ENCODE measurements at regions not wholly inside any gene's neighbourhood (a gene's known extent, or its start where the extent isn't known, plus 50 kb on each side); places are given as distances from the start of the nearest gene placed in this dataset.
"Not testable (repeated sequence)": the region's sequence is repeated elsewhere in the genome, so short reads cannot be mapped to it uniquely, and the experiment has no call there.

- Mint-ChIP-seq H3K4me3 (no peak overlapping the region), H3K36me3 (no peaks in the 10 kb centered on the region), H3K9me3 (ENCODE audit: low read depth) (no peaks in the 10 kb centered on the region), H3K4me1 (peaks cover 7% of the 10 kb centered on the region), H3K27ac (no peak overlapping the region), H3K27me3 (no peaks in the 10 kb centered on the region)
- ATAC-seq, result no peak
- DNase-seq, result no peak
- CTCF ChIA-PET, result no interaction called here
These were observed 482.7 kb upstream of the JARID2 start for GRCh38 chr6:14763139-14763538.

- DNase-seq, result no peak
- CTCF ChIA-PET, result no interaction called here
These were observed 482.3 kb upstream of the JARID2 start for GRCh38 chr6:14763616-14764015.

GRCh38 chr6:14765106-14765505, 480.8 kb upstream of the JARID2 start:
- Mint-ChIP-seq H3K27me3 (no peaks in the 10 kb centered on the region), H3K27ac (no peak overlapping the region), H3K9me3 (ENCODE audit: low read depth) (no peaks in the 10 kb centered on the region), H3K4me1 (peaks cover 4% of the 10 kb centered on the region), H3K4me3 (no peak overlapping the region), H3K36me3 (no peaks in the 10 kb centered on the region)
- DNase-seq (no peak), ATAC-seq (no peak)
- CTCF ChIA-PET, result no interaction called here

More at GRCh38 chr6:14763616-14764015, 482.3 kb upstream of the JARID2 start:
- H3K4me3 Mint-ChIP-seq, result no peak overlapping the region
- no peak overlapping the region for H3K27ac Mint-ChIP-seq
- peaks cover 4% of the 10 kb centered on the region for H3K4me1 Mint-ChIP-seq
- ATAC-seq, result no peak
- H3K27me3 Mint-ChIP-seq, result no peaks in the 10 kb centered on the region
- H3K9me3 Mint-ChIP-seq (ENCODE audit: low read depth), result no peaks in the 10 kb centered on the region
- H3K36me3 Mint-ChIP-seq, result no peaks in the 10 kb centered on the region

- Mint-ChIP-seq H3K27me3 (no peaks in the 10 kb centered on the region), H3K9me3 (ENCODE audit: low read depth) (no peaks in the 10 kb centered on the region), H3K4me3 (no peak overlapping the region), H3K27ac (no peak overlapping the region), H3K36me3 (no peaks in the 10 kb centered on the region), H3K4me1 (peaks cover 4% of the 10 kb centered on the region)
- ATAC-seq (no peak), DNase-seq (no peak)
- CTCF ChIA-PET, result no interaction called here
These were observed 480.0 kb upstream of the JARID2 start for GRCh38 chr6:14765721-14766390.

- CTCF ChIA-PET, result no interaction called here
- no peak overlapping the region for H3K27ac Mint-ChIP-seq
- H3K9me3 Mint-ChIP-seq (ENCODE audit: low read depth), result no peaks in the 10 kb centered on the region
- H3K4me3 Mint-ChIP-seq, result no peak overlapping the region
- peaks cover 4% of the 10 kb centered on the region for H3K4me1 Mint-ChIP-seq
- no peak for DNase-seq
- no peak for ATAC-seq
- no peaks in the 10 kb centered on the region for H3K36me3 Mint-ChIP-seq
- H3K27me3 Mint-ChIP-seq, result no peaks in the 10 kb centered on the region
These were observed 479.4 kb upstream of the JARID2 start for GRCh38 chr6:14766391-14766994.

- Mint-ChIP-seq H3K4me1 (peaks cover 4% of the 10 kb centered on the region), H3K36me3 (no peaks in the 10 kb centered on the region), H3K9me3 (ENCODE audit: low read depth) (no peaks in the 10 kb centered on the region), H3K27ac (no peak overlapping the region), H3K4me3 (no peak overlapping the region), H3K27me3 (peaks cover 3% of the 10 kb centered on the region)
- CTCF ChIA-PET, result no interaction called here
- DNase-seq (no peak), ATAC-seq (no peak)
These were observed 478.6 kb upstream of the JARID2 start for GRCh38 chr6:14767226-14767625.

GRCh38 chr6:14770040-14770439, 475.8 kb upstream of the JARID2 start:
- DNase-seq, result no peak
- Mint-ChIP-seq H3K36me3 (no peaks in the 10 kb centered on the region), H3K27ac (no peak overlapping the region), H3K9me3 (ENCODE audit: low read depth) (no peaks in the 10 kb centered on the region), H3K4me3 (no peak overlapping the region), H3K27me3 (peaks cover 7% of the 10 kb centered on the region), H3K4me1 (no peaks in the 10 kb centered on the region)
- ATAC-seq, result no peak
- CTCF ChIA-PET, result no interaction called here

- Mint-ChIP-seq H3K36me3 (no peaks in the 10 kb centered on the region), H3K27ac (no peak overlapping the region), H3K27me3 (peaks cover 7% of the 10 kb centered on the region), H3K4me1 (no peaks in the 10 kb centered on the region), H3K4me3 (no peak overlapping the region), H3K9me3 (ENCODE audit: low read depth) (no peaks in the 10 kb centered on the region)
- DNase-seq, result no peak
- no peak for ATAC-seq
- CTCF ChIA-PET, result no interaction called here
These were observed 475.3 kb upstream of the JARID2 start for GRCh38 chr6:14770572-14770971.

GRCh38 chr6:14771016-14771415, 474.9 kb upstream of the JARID2 start:
- no peak for ATAC-seq
- Mint-ChIP-seq H3K36me3 (no peaks in the 10 kb centered on the region), H3K4me1 (no peaks in the 10 kb centered on the region), H3K27ac (no peak overlapping the region), H3K27me3 (peaks cover 7% of the 10 kb centered on the region), H3K9me3 (ENCODE audit: low read depth) (no peaks in the 10 kb centered on the region), H3K4me3 (no peak overlapping the region)
- CTCF ChIA-PET, result no interaction called here
- DNase-seq, result no peak

- Mint-ChIP-seq H3K36me3 (no peaks in the 10 kb centered on the region), H3K27me3 (peaks cover 7% of the 10 kb centered on the region), H3K27ac (no peak overlapping the region), H3K4me1 (no peaks in the 10 kb centered on the region), H3K9me3 (ENCODE audit: low read depth) (peaks cover 3% of the 10 kb centered on the region), H3K4me3 (no peak overlapping the region)
- ATAC-seq (no peak), DNase-seq (no peak)
- CTCF ChIA-PET, result no interaction called here
These were observed 473.7 kb upstream of the JARID2 start for GRCh38 chr6:14772188-14772587.

- Mint-ChIP-seq H3K9me3 (ENCODE audit: low read depth) (peaks cover 3% of the 10 kb centered on the region), H3K4me3 (no peak overlapping the region), H3K36me3 (no peaks in the 10 kb centered on the region), H3K4me1 (no peaks in the 10 kb centered on the region), H3K27me3 (peaks cover 7% of the 10 kb centered on the region), H3K27ac (no peak overlapping the region)
- DNase-seq (no peak), ATAC-seq (no peak)
- CTCF ChIA-PET, result no interaction called here
These were observed 470.3 kb upstream of the JARID2 start for GRCh38 chr6:14775528-14775927.

GRCh38 chr6:14776307-14776706, 469.6 kb upstream of the JARID2 start:
- CTCF ChIA-PET, result no interaction called here
- H3K27me3 Mint-ChIP-seq, result peaks cover 7% of the 10 kb centered on the region
- H3K9me3 Mint-ChIP-seq (ENCODE audit: low read depth), result peaks cover 3% of the 10 kb centered on the region
- H3K4me1 Mint-ChIP-seq, result no peaks in the 10 kb centered on the region
- ATAC-seq (no peak), DNase-seq (no peak)
- H3K36me3 Mint-ChIP-seq, result no peaks in the 10 kb centered on the region
- no peak overlapping the region for H3K4me3 Mint-ChIP-seq
- H3K27ac Mint-ChIP-seq, result no peak overlapping the region

GRCh38 chr6:14781772-14782525, 463.9 kb upstream of the JARID2 start:
- H3K27ac Mint-ChIP-seq, result no peak overlapping the region
- peaks cover 3% of the 10 kb centered on the region for H3K36me3 Mint-ChIP-seq
- no peak for ATAC-seq
- CTCF ChIA-PET, result no interaction called here
- peaks cover 10% of the 10 kb centered on the region for H3K9me3 Mint-ChIP-seq (ENCODE audit: low read depth)
- H3K4me3 Mint-ChIP-seq, result no peak overlapping the region
- H3K4me1 Mint-ChIP-seq, result peaks cover 14% of the 10 kb centered on the region
- no peak for DNase-seq
- H3K27me3 Mint-ChIP-seq, result no peaks in the 10 kb centered on the region

GRCh38 chr6:14782921-14783464, 462.9 kb upstream of the JARID2 start:
- H3K36me3 Mint-ChIP-seq, H3K4me3 Mint-ChIP-seq, CTCF ChIA-PET, H3K27ac Mint-ChIP-seq, H3K27me3 Mint-ChIP-seq, DNase-seq, ATAC-seq: not testable (repeated sequence)
- Mint-ChIP-seq H3K4me1 (peaks cover 16% of the 10 kb centered on the region), H3K9me3 (ENCODE audit: low read depth) (peaks cover 10% of the 10 kb centered on the region)
